GM23338 (cell line): ENCODE measurements at regions not wholly inside any gene's neighbourhood (a gene's known extent, or its start where the extent isn't known, plus 50 kb on each side); places are given as distances from the start of the nearest gene placed in this dataset.

Experiments
- CTCF ChIP-seq, 2 experiments: fragments of 200-600 bp in 1 of 2; sonication (generic) in 1 of 2; conservative IDR thresholded peaks; 2 replicates each; pipeline versions ENCODE4 v1.5.1 to v1.6.1; 2016 to 2017; ENCODE audit warnings: antibody characterized with exemption in 2 of 2, low read depth in 2 of 2, mild to moderate bottlenecking in 2 of 2, moderate library complexity in 1 of 2
- EZH2 ChIP-seq: fragments of 200-600 bp; sonication (generic); IDR thresholded peaks from one replicate; pipeline ENCODE4 v1.8.0; 2017; ENCODE audit warnings: antibody characterized with exemption, mild to moderate bottlenecking, low read depth; ENCODE audit not compliant: unreplicated experiment
- EZH2phosphoT487 ChIP-seq: fragments of 200-600 bp; sonication (generic); IDR thresholded peaks from one replicate; pipeline ENCODE4 v1.8.1; 2018; ENCODE audit warnings: antibody characterized with exemption; ENCODE audit not compliant: unreplicated experiment
- TF ChIP-seq, protein P1 (sequence below): IDR thresholded peaks from one replicate; pipeline ENCODE4 v1.6.1; 2018; ENCODE audit warnings: antibody characterized with exemption; ENCODE audit not compliant: unreplicated experiment

DNA sequence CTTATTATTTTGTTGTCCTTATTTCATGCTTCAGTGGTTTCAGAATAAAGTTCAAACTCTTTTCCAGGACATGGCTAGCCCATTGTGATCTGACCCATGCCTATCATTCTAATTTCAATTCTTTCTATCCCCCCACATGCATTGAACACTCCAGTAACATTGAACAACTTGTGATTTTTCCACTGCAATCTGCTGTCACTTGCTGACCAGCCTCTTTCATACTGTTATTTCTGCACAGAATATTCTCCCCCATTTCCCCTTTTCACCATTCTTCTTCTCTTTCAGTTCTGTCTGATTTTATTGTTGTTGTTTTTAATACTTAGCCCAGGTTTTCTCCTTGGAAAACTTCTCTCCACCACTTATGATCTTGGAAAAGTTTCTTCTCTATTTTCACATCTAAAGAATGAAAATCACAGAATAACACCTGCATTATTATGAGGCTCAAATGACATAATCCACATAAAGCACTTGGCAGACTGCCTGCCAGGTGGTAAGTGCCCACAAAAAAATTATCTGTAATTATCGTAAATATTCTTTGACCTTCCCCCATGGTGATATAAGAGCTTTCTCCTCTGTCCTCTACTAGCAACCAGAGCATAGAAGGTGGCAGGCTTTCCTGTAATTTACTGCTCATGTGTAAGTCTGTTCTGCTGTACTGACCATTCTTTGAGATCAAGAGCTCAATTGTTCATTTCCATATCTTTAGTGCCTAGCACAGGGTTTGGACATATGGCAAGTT, 51.9 kb upstream of the EED start:
- no peak for TF ChIP-seq CTCF (conservative IDR thresholded peaks at IDR 0.05; ENCODE audit: low read depth in 2 of 2)
- no peak for TF ChIP-seq EZH2
- no peak for TF ChIP-seq EZH2phosphoT487
- TF ChIP-seq, protein P1, sequence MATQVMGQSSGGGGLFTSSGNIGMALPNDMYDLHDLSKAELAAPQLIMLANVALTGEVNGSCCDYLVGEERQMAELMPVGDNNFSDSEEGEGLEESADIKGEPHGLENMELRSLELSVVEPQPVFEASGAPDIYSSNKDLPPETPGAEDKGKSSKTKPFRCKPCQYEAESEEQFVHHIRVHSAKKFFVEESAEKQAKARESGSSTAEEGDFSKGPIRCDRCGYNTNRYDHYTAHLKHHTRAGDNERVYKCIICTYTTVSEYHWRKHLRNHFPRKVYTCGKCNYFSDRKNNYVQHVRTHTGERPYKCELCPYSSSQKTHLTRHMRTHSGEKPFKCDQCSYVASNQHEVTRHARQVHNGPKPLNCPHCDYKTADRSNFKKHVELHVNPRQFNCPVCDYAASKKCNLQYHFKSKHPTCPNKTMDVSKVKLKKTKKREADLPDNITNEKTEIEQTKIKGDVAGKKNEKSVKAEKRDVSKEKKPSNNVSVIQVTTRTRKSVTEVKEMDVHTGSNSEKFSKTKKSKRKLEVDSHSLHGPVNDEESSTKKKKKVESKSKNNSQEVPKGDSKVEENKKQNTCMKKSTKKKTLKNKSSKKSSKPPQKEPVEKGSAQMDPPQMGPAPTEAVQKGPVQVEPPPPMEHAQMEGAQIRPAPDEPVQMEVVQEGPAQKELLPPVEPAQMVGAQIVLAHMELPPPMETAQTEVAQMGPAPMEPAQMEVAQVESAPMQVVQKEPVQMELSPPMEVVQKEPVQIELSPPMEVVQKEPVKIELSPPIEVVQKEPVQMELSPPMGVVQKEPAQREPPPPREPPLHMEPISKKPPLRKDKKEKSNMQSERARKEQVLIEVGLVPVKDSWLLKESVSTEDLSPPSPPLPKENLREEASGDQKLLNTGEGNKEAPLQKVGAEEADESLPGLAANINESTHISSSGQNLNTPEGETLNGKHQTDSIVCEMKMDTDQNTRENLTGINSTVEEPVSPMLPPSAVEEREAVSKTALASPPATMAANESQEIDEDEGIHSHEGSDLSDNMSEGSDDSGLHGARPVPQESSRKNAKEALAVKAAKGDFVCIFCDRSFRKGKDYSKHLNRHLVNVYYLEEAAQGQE, result no peak
